GM23338 (cell line): ENCODE measurements at regions not wholly inside any gene's neighbourhood (a gene's known extent, or its start where the extent isn't known, plus 50 kb on each side); places are given as distances from the start of the nearest gene placed in this dataset.

ENCODE experiments used
- ATAC-seq: fragments of 200-7000 bp; cut with Tn5 transposase; 3 replicates; pipeline ENCODE4 v1.9.1; 2020
- DNase-seq: peaks from one replicate; pipeline ENCODE4 v3.0.0-alpha.2; 2015; ENCODE audit warnings: low spot score
- H2AFZ ChIP-seq: fragments of 200-600 bp; sonication (generic); 2 replicates; pipeline ENCODE4 v1.8.0; 2016; ENCODE audit warnings: antibody characterized with exemption, mild to moderate bottlenecking, moderate library complexity
- H3F3A ChIP-seq: fragments of 200-600 bp; sonication (generic); replicated peaks from 2 replicates; pipeline ENCODE4 v1.8.0; 2017; ENCODE audit warnings: antibody characterized with exemption, mixed run types, low read depth
- H3K27ac ChIP-seq: fragments of 200-600 bp; sonication (generic); 2 replicates; pipeline ENCODE4 v1.6.1; 2016; ENCODE audit warnings: low read depth
- H3K27me3 ChIP-seq: fragments of 200-600 bp; sonication (generic); 2 replicates; pipeline ENCODE4 v1.8.0; 2016; ENCODE audit warnings: mild to moderate bottlenecking, mixed run types, moderate library complexity; ENCODE audit not compliant: insufficient read depth
- H3K36me3 ChIP-seq: fragments of 200-600 bp; sonication (generic); 2 replicates; pipeline ENCODE4 v1.8.0; 2016; ENCODE audit warnings: mild to moderate bottlenecking; ENCODE audit not compliant: insufficient read depth
- H3K4me1 ChIP-seq: fragments of 200-600 bp; sonication (generic); 2 replicates; pipeline ENCODE4 v1.8.0; 2016; ENCODE audit warnings: mild to moderate bottlenecking, moderate library complexity; ENCODE audit not compliant: insufficient read depth
- H3K4me2 ChIP-seq: fragments of 200-600 bp; sonication (generic); 2 replicates; pipeline ENCODE4 v1.7.1; 2017; ENCODE audit warnings: mixed run types
- H3K4me3 ChIP-seq: fragments of 200-600 bp; sonication (generic); 2 replicates; pipeline ENCODE4 v1.6.1; 2016; ENCODE audit warnings: mixed run types
- H3K79me2 ChIP-seq: fragments of 200-600 bp; sonication (generic); replicated peaks from 2 replicates; pipeline ENCODE4 v1.8.0; 2017; ENCODE audit warnings: mild to moderate bottlenecking; ENCODE audit not compliant: insufficient read depth
- H3K9me2 ChIP-seq: fragments of 200-600 bp; sonication (generic); 2 replicates; pipeline ENCODE4 v1.8.0; 2017; ENCODE audit not compliant: insufficient read depth
- H4K20me1 ChIP-seq: fragments of 200-600 bp; sonication (generic); replicated peaks from 2 replicates; pipeline ENCODE4 v1.8.0; 2017; ENCODE audit warnings: mild to moderate bottlenecking; ENCODE audit not compliant: insufficient read depth
- H3K27ac Mint-ChIP-seq: 2 replicates; pipeline ENCODE4 v1.8.0; 2020; ENCODE audit warnings: inconsistent platforms, mild to moderate bottlenecking, moderate library complexity, mixed read lengths
- H3K27me3 Mint-ChIP-seq: 3 replicates; pipeline ENCODE4 v1.8.0; 2022; ENCODE audit warnings: low read depth, mild to moderate bottlenecking, moderate library complexity, mixed read lengths, inconsistent platforms; ENCODE audit not compliant: insufficient read depth, poor library complexity
- H3K36me3 Mint-ChIP-seq: 3 replicates; pipeline ENCODE4 v1.8.0; 2021; ENCODE audit warnings: low read depth, mild to moderate bottlenecking, inconsistent platforms, moderate library complexity, mixed read lengths
- H3K4me1 Mint-ChIP-seq: 3 replicates; pipeline ENCODE4 v1.8.0; 2020; ENCODE audit warnings: mild to moderate bottlenecking, inconsistent platforms, mixed read lengths
- H3K4me3 Mint-ChIP-seq: 3 replicates; pipeline ENCODE4 v1.8.0; 2021; ENCODE audit warnings: moderate library complexity, mild to moderate bottlenecking, inconsistent platforms, mixed read lengths
- H3K9me3 Mint-ChIP-seq: 3 replicates; pipeline ENCODE4 v1.8.0; 2020; ENCODE audit warnings: moderate library complexity, mild to moderate bottlenecking, inconsistent platforms, mixed read lengths
- CREB1 ChIP-seq: fragments of 250-450 bp; sonication (Bioruptor Pico); IDR thresholded peaks from 2 replicates; pipeline ENCODE4 v1.5.0; 2020; ENCODE audit warnings: low read depth, mild to moderate bottlenecking, moderate library complexity
- CTCF ChIP-seq, 2 experiments: fragments of 200-600 bp in 1 of 2; sonication (generic) in 1 of 2; conservative IDR thresholded peaks; 2 replicates each; pipeline versions ENCODE4 v1.5.1 to v1.6.1; 2016 to 2017; ENCODE audit warnings: antibody characterized with exemption in 2 of 2, low read depth in 2 of 2, mild to moderate bottlenecking in 2 of 2, moderate library complexity in 1 of 2
- ETS1 ChIP-seq: IDR thresholded peaks from 2 replicates; pipeline ENCODE4 v1.6.1; 2016; ENCODE audit warnings: antibody characterized with exemption
- EZH2 ChIP-seq: fragments of 200-600 bp; sonication (generic); IDR thresholded peaks from one replicate; pipeline ENCODE4 v1.8.0; 2017; ENCODE audit warnings: antibody characterized with exemption, mild to moderate bottlenecking, low read depth; ENCODE audit not compliant: unreplicated experiment
- EZH2phosphoT487 ChIP-seq: fragments of 200-600 bp; sonication (generic); IDR thresholded peaks from one replicate; pipeline ENCODE4 v1.8.1; 2018; ENCODE audit warnings: antibody characterized with exemption; ENCODE audit not compliant: unreplicated experiment
- JUNB ChIP-seq: IDR thresholded peaks from one replicate; pipeline ENCODE4 v1.6.1; 2016; ENCODE audit warnings: antibody characterized with exemption; ENCODE audit not compliant: unreplicated experiment
- NANOG ChIP-seq: IDR thresholded peaks from 2 replicates; pipeline ENCODE4 v1.6.1; 2016; ENCODE audit warnings: antibody characterized with exemption, borderline replicate concordance
- POLR2AphosphoS5 ChIP-seq: IDR thresholded peaks from 2 replicates; pipeline ENCODE4 v1.6.1; 2016; ENCODE audit warnings: antibody characterized with exemption, low read depth
- REST ChIP-seq: IDR thresholded peaks from one replicate; pipeline ENCODE4 v1.6.1; 2018; ENCODE audit warnings: antibody characterized with exemption; ENCODE audit not compliant: unreplicated experiment
- STAT1 ChIP-seq: IDR thresholded peaks from one replicate; pipeline ENCODE4 v1.6.1; 2016; ENCODE audit warnings: antibody characterized with exemption; ENCODE audit not compliant: unreplicated experiment
- ZNF114 ChIP-seq: fragments of 250-450 bp; sonication (Bioruptor Pico); IDR thresholded peaks from 2 replicates; pipeline ENCODE4 v1.5.0; 2020; ENCODE audit warnings: mild to moderate bottlenecking, moderate library complexity
- ZNF331 ChIP-seq: fragments of 250-450 bp; sonication (Bioruptor Pico); IDR thresholded peaks from 2 replicates; pipeline ENCODE4 v1.5.0; 2020; ENCODE audit warnings: low read depth, mild to moderate bottlenecking, moderate library complexity
- ZNF462 ChIP-seq: fragments of 250-450 bp; sonication (Bioruptor Pico); IDR thresholded peaks from 2 replicates; pipeline ENCODE4 v1.5.0; 2020; ENCODE audit warnings: mild to moderate bottlenecking, moderate library complexity

- Mint-ChIP-seq H3K9me3 (no peaks in the 10 kb centered on the region), H3K4me1 (peaks cover 5% of the 10 kb centered on the region; the same call in 2 of the 3 replicates), H3K27me3 (peaks cover 2% of the 10 kb centered on the region), H3K27ac (no peak overlapping the region), H3K36me3 (no peaks in the 10 kb centered on the region), H3K4me3 (no peak overlapping the region)
- no peaks in the 10 kb centered on the region for H3K79me2 ChIP-seq
- no peak overlapping the region for H3K4me2 ChIP-seq
- no peak for DNase-seq
- TF ChIP-seq NANOG (no peak), CREB1 (CRISPR knock-in tag) (no peak), EZH2phosphoT487 (no peak), EZH2 (no peak), ZNF462 (CRISPR knock-in tag) (no peak), ZNF331 (no peak), STAT1 (no peak), ETS1 (no peak), POLR2AphosphoS5 (no peak), ZNF114 (no peak), REST (no peak), CTCF (conservative IDR thresholded peaks at IDR 0.05; ENCODE audit: low read depth in 2 of 2) (no peak), JUNB (no peak)
- H3K36me3 ChIP-seq: no peaks in the 10 kb centered on the region; the same call in 1 of the 2 replicates
- no peaks in the 10 kb centered on the region for H3K9me2 ChIP-seq
- H2AFZ ChIP-seq: no peak overlapping the region
- no peak for ATAC-seq
- no peaks in the 10 kb centered on the region for H4K20me1 ChIP-seq
- H3K27ac ChIP-seq: no peak overlapping the region
- H3K4me1 ChIP-seq: no peaks in the 10 kb centered on the region
- H3K27me3 ChIP-seq: no peaks in the 10 kb centered on the region
- no peak overlapping the region for H3K4me3 ChIP-seq
- no peaks in the 10 kb centered on the region for H3F3A ChIP-seq
Observed at GRCh38 chr15:53404930-53405493, 354.5 kb downstream of the WDR72 start.
